GM06990 (cell line): ENCODE measurements at regions not wholly inside any gene's neighbourhood (a gene's known extent, or its start where the extent isn't known, plus 50 kb on each side); places are given as distances from the start of the nearest gene placed in this dataset.

ENCODE experiments used
- DNase-seq: peaks from one replicate; pipeline ENCODE4 v3.0.0-alpha.2; 2011; ENCODE audit not compliant: insufficient read length; ENCODE audit errors: extremely low read depth
- H3K27me3 ChIP-seq: replicated peaks from 2 replicates; pipeline ENCODE4 v1.6.0; 2011; ENCODE audit warnings: low read length; ENCODE audit not compliant: control insufficient read depth, insufficient read depth
- H3K36me3 ChIP-seq: 2 replicates; pipeline ENCODE4 v1.5.1; 2011; ENCODE audit warnings: low read length; ENCODE audit not compliant: control insufficient read depth, insufficient read depth
- H3K4me3 ChIP-seq: replicated peaks from 2 replicates; pipeline ENCODE4 v1.5.1; 2011; ENCODE audit warnings: low read depth, mild to moderate bottlenecking, control low read depth, low read length
- CTCF ChIP-seq: IDR thresholded peaks from 2 replicates; pipeline ENCODE4 v1.5.1; 2011; ENCODE audit warnings: low read length, control low read depth, mild to moderate bottlenecking, inconsistent platforms; ENCODE audit not compliant: insufficient read depth, poor library complexity, severe bottlenecking

DNA sequence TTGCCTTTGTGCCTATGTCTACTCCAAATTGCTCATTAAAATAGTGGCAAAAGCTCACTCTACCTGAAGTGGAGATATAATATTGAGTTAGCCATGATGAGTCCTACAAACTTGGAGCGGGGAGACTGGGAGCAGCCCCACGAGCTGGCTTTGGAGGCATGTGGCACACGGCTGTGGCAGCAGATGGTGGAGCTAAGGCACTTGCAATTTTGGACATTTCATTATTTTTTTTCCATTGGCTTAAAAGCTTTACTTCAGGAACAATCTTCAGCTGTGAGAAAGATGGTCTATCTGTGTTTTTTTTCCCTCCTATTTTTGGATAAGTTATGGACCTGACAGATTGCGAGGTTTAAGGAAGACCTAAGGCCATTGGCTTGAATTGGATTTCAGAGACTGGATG lies 578.3 kb downstream of the CMPK2 start:
- TF ChIP-seq CTCF: no peak
- no peaks in the 10 kb centered on the region for H3K27me3 ChIP-seq
- no peak for DNase-seq
- no peaks in the 10 kb centered on the region for H3K36me3 ChIP-seq
- no peak overlapping the region for H3K4me3 ChIP-seq

GRCh38 chr2:6288791-6289190 lies 576.9 kb downstream of the CMPK2 start:
- Histone ChIP-seq H3K4me3 (no peak overlapping the region), H3K27me3 (no peaks in the 10 kb centered on the region), H3K36me3 (no peaks in the 10 kb centered on the region)
- TF ChIP-seq CTCF: no peak
- no peak for DNase-seq

GRCh38 chr2:6290217-6291015 lies 575.3 kb downstream of the CMPK2 start:
- Histone ChIP-seq H3K27me3 (no peaks in the 10 kb centered on the region), H3K4me3 (no peak overlapping the region), H3K36me3 (no peaks in the 10 kb centered on the region)
- TF ChIP-seq CTCF: no peak
- no peak for DNase-seq

GRCh38 chr2:6294791-6295190 lies 570.9 kb downstream of the CMPK2 start:
- H3K36me3 ChIP-seq: no peaks in the 10 kb centered on the region
- no peak overlapping the region for H3K4me3 ChIP-seq
- no peak for TF ChIP-seq CTCF
- DNase-seq: no peak
- no peaks in the 10 kb centered on the region for H3K27me3 ChIP-seq

DNA sequence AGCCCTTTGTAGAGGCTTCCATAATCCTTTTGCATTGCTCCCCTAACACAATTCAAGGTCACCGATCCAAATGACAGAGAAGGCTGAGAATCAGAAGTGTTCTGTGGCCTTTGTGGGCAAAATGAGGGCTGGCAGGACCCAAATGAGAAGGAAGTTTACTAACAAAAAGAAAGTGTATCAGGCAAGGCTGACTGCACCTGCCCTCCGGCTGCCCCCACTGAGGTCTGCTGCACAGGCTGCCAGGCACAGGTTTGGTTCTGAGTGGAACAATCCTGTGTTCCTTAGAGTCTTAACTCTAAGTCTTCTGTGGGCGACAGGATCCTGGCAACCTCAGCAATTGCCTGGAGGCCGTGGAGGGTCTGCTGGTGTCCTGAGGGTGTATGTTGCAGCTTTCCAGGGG lies 568.5 kb downstream of the CMPK2 start:
- Histone ChIP-seq H3K36me3 (no peaks in the 10 kb centered on the region), H3K4me3 (no peak overlapping the region), H3K27me3 (no peaks in the 10 kb centered on the region)
- peak; percentile 33 for DNase-seq
- no peak for TF ChIP-seq CTCF
